ENCODE measurements at regions not wholly inside any gene's neighbourhood (a gene's known extent, or its start where the extent isn't known, plus 50 kb on each side); places are given as distances from the start of the nearest gene placed in this dataset.

GRCh38 chr1:61523893-61524605, 200.9 kb downstream of the TM2D1 start:
- DNase-seq = no peak

DNA sequence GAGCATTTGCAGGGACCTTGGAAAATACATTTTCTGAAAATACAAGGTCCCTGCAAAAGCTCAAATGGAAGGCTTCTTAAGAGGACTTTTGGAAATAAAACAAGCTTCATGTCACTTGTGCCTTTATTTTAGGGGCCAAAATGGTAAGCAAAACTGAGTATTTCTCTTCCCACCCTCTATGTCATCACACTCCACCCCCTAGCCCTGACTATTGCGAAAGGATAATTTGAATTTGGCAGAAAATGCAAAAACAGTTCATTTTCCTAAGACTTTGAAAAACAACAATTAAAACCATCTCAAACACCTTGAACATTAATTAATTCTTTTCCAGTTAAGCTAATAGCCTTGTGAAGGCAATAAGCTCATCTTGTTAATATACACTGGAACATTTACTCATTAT, 201.7 kb downstream of the TM2D1 start:
- no peak for DNase-seq

DNA sequence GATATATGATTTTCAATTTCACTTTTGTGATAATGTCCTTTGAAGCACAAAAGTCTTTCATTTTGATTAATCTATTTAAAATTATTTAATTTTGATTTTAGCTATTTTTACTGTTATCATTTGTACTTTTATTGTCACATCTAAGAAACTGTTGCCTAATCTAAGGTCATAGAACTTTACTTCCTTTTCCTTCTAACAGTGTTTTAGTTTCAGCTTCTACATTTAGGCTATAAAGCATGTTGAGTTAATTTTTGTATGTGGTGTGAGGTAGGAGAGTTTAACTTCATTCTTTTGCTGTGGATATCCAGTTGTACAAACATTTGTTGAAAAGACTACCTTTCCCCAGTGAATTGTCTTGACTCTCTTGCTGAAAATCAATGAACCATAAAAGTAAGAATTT, 204.5 kb downstream of the TM2D1 start:
- no peak for DNase-seq

DNA sequence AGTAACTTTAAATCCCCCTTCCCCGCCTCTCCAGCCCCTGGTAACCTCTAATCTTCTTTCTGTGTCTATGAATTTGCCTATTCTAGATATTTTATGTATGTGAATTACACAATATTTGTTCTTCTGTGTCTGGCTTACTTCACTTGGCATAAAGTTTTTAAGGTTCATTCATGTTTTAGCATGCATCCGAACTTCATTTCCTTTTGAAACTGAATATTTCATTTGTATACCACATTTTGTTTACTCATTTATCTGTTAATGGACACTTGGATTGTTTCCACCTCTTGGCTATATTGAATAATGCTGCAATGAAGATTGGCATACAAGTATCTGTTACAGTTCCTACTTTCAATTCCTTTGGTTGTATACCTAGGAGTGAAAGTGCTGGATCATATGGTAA, 205.3 kb downstream of the TM2D1 start:
- DNase-seq = no peak

- DNase-seq = no peak
Observed at GRCh38 chr1:61518670-61519400, 206.1 kb downstream of the TM2D1 start.

DNA sequence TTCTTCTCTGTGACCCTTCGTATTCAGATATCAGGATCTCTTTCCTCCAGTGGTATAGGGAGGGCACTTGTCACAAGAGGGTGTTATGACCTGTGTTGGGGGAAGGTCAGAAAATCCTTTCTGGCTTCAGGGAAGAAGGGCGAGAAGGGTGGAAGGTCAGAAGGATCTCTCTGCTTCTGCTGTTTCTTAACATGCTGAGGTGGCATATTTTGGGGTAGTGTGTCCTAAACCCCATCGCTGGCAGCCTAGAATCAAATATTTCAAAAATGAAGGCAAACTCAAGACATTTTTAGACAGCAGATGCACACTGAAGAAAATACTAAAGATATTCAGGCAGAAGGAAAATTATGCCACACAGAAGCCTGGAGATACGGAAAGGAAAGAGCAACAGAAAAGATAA, 207.6 kb downstream of the TM2D1 start:
- DNase-seq = no peak

DNA sequence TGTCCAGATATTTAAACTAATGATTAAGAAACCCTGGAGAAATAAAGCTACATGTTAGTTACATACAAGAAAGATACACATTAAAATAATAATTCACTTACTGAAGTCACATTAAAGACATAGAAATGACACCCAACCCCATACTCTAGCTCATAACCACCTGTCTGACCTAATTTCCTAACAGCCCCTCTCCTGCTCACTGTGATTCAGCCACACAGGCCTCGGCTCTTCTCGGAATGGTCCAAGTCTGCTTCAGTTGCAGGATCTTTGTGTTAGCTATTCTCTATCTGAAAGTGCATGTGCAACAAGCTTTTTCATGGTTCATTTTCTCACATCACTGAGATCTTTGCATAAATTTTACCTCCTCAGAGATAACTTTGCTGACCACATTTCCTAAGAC, 209.8 kb downstream of the TM2D1 start:
- no peak for DNase-seq
